ENCODE measurements at regions not wholly inside any gene's neighbourhood (a gene's known extent, or its start where the extent isn't known, plus 50 kb on each side); places are given as distances from the start of the nearest gene placed in this dataset.

GRCh38 chr5:176711883-176712282, 64.6 kb downstream of the TSPAN17 start:
- no peak for TF ChIP-seq CTCF (conservative IDR thresholded peaks at IDR 0.05)
- Mint-ChIP-seq H3K27ac (ENCODE audit: unreplicated experiment) (no peak overlapping the region), H3K4me3 (no peak overlapping the region), H3K4me1 (no peaks in the 10 kb centered on the region), H3K9me3 (peaks cover 7% of the 10 kb centered on the region), H3K27me3 (ENCODE audit: low read depth) (peaks cover 23% of the 10 kb centered on the region), H3K36me3 (ENCODE audit: low read depth) (peaks cover 3% of the 10 kb centered on the region)
- no peak for DNase-seq (ENCODE audit: low read depth, low spot score)

GRCh38 chr5:176712546-176713304, 65.4 kb downstream of the TSPAN17 start:
- no peaks in the 10 kb centered on the region for H3K4me1 Mint-ChIP-seq
- peaks cover 7% of the 10 kb centered on the region for H3K9me3 Mint-ChIP-seq
- no peak overlapping the region for H3K27ac Mint-ChIP-seq (ENCODE audit: unreplicated experiment)
- DNase-seq (ENCODE audit: low read depth, low spot score): no peak
- TF ChIP-seq CTCF (conservative IDR thresholded peaks at IDR 0.05): no peak
- peaks cover 3% of the 10 kb centered on the region for H3K36me3 Mint-ChIP-seq (ENCODE audit: low read depth)
- peaks cover 29% of the 10 kb centered on the region for H3K27me3 Mint-ChIP-seq (ENCODE audit: low read depth)
- no peak overlapping the region for H3K4me3 Mint-ChIP-seq

GRCh38 chr5:176713409-176713808, 66.1 kb downstream of the TSPAN17 start:
- DNase-seq (ENCODE audit: low read depth, low spot score): no peak
- peaks cover 33% of the 10 kb centered on the region for H3K27me3 Mint-ChIP-seq (ENCODE audit: low read depth)
- peaks cover 7% of the 10 kb centered on the region for H3K9me3 Mint-ChIP-seq
- no peak overlapping the region for H3K27ac Mint-ChIP-seq (ENCODE audit: unreplicated experiment)
- peaks cover 3% of the 10 kb centered on the region for H3K36me3 Mint-ChIP-seq (ENCODE audit: low read depth)
- TF ChIP-seq CTCF (conservative IDR thresholded peaks at IDR 0.05): no peak
- H3K4me1 Mint-ChIP-seq: no peaks in the 10 kb centered on the region
- H3K4me3 Mint-ChIP-seq: no peak overlapping the region

GRCh38 chr5:176714067-176714466, 66.8 kb downstream of the TSPAN17 start:
- peaks cover 7% of the 10 kb centered on the region for H3K9me3 Mint-ChIP-seq
- no peak overlapping the region for H3K27ac Mint-ChIP-seq (ENCODE audit: unreplicated experiment)
- no peak for TF ChIP-seq CTCF (conservative IDR thresholded peaks at IDR 0.05)
- H3K4me3 Mint-ChIP-seq: no peak overlapping the region
- DNase-seq (ENCODE audit: low read depth, low spot score): no peak
- H3K27me3 Mint-ChIP-seq (ENCODE audit: low read depth): peaks cover 35% of the 10 kb centered on the region
- peaks cover 3% of the 10 kb centered on the region for H3K36me3 Mint-ChIP-seq (ENCODE audit: low read depth)
- H3K4me1 Mint-ChIP-seq: no peaks in the 10 kb centered on the region

GRCh38 chr5:176716320-176716719, 69.0 kb downstream of the TSPAN17 start:
- Mint-ChIP-seq H3K4me1 (peaks cover 2% of the 10 kb centered on the region), H3K4me3 (no peak overlapping the region), H3K27me3 (ENCODE audit: low read depth) (peaks cover 38% of the 10 kb centered on the region), H3K27ac (ENCODE audit: unreplicated experiment) (no peak overlapping the region), H3K9me3 (peaks cover 7% of the 10 kb centered on the region), H3K36me3 (ENCODE audit: low read depth) (peaks cover 3% of the 10 kb centered on the region)
- TF ChIP-seq CTCF (conservative IDR thresholded peaks at IDR 0.05): no peak
- no peak for DNase-seq (ENCODE audit: low read depth, low spot score)

Measured in neural crest cell (in vitro differentiated cells).